IPS-18c (cell line): ENCODE measurements at regions not wholly inside any gene's neighbourhood (a gene's known extent, or its start where the extent isn't known, plus 50 kb on each side); places are given as distances from the start of the nearest gene placed in this dataset.
"Not testable (repeated sequence)": the region's sequence is repeated elsewhere in the genome, so short reads cannot be mapped to it uniquely, and the experiment has no call there.

Experiments
- H3K4me3 ChIP-seq: 2 replicates; pipeline ENCODE4 v1.7.0; 2013; ENCODE audit warnings: low read depth, mild to moderate bottlenecking, low read length, moderate library complexity; ENCODE audit not compliant: insufficient read depth
- H3K9me3 ChIP-seq: one replicate; pipeline ENCODE4 v1.6.1; 2013; ENCODE audit warnings: mild to moderate bottlenecking, low read length, moderate library complexity; ENCODE audit not compliant: control insufficient read depth, insufficient read depth

DNA sequence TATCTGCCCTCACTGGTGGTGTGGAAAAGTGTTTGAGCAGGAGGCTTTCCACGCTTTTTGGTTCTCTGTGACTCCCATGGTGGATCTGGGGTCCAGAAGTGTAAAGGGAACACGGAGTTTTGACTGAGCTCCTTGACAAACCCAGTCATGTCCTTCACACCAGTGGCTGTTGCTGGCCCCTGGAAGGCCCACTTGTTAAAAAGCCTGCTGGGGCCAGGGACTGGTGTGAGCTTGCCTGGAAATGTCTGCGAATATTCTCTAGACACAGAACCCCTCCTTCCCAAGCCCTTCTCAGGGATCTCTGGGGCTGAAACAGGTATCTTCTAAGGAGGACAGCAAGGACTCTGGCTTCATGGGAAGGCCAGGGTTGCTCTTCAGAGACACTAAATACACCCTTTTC, 343.0 kb downstream of the TCERG1L start:
- Histone ChIP-seq H3K4me3 (no peak overlapping the region), H3K9me3 (peaks cover 22% of the 10 kb centered on the region)

DNA sequence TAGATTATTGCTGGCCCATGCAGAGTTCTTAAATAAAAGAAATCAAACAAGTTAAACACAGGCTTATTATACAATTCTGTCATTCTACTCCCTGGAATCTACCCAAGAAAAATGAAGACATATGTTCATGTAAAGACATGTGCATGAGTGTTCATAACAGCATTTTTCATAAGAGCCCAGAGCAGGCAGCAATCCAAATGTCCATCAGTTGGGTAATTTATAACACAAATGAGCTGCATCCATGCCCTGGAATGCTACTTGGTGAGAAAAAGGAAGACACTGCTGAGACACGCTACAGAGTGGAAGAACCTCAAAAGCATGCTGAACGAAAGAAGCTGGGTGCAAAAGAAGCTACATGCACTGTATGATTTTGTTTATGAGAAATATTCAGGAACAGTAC, 342.6 kb downstream of the TCERG1L start:
- Histone ChIP-seq H3K4me3 (no peak overlapping the region), H3K9me3 (peaks cover 25% of the 10 kb centered on the region)

DNA sequence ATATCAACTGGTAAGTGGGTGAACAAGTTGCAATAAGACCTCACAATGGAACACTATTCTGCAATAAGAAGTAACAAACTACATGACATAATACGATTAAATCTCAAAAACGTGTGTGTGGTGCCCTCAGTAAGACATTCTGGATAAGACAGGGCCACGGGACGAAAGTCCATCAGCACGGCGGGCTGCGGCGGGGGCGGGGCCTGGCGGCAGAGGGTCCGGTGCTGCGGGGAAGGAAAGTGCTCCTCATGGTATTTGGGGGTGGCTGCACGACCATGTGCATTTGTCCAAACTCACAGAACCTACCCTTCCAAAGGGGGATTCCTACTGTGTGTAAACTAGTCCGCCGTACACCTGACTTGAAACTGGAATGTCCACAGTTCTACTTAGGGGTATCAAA, 341.8 kb downstream of the TCERG1L start:
- no peak overlapping the region for H3K4me3 ChIP-seq
- peaks cover 21% of the 10 kb centered on the region for H3K9me3 ChIP-seq

DNA sequence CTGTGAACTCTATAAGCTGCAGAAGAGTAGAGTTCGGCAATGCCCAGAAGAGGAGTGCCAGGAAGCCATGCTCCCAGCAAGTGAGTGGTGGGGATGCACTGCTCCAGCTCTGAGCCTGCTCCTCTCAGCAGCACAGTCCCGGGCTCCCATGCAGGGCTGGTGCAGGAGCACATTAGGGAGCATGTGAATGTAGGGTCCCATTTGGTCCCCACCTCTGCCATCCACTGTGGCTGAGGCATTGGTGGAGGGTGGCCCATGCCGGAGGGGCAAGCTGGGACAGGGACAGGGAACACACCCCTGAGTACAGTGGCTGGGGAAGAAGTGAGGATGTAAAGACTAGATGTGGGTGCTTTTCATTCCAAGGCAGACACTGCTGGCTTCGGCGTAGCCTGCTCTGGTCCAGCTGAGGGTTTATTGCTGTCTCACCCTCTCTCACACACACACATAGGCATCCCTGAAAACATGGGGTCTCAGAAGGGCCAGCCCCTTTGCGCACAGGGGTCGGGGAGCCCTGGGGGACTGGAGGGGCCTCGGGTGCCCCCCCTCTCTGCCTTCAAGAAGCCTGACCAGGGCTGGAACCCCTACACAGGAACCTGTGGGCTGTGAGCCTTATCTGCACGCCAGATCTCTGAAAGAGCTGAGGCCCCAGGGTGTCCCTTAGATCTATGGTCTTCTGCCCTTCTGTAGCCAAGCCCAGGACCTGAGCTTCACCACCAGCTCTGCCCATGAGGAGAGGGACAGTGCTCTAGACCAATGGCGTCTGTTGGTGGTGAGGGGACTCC, 341.0 kb downstream of the TCERG1L start:
- Histone ChIP-seq H3K4me3 (no peak overlapping the region), H3K9me3 (peaks cover 22% of the 10 kb centered on the region)

DNA sequence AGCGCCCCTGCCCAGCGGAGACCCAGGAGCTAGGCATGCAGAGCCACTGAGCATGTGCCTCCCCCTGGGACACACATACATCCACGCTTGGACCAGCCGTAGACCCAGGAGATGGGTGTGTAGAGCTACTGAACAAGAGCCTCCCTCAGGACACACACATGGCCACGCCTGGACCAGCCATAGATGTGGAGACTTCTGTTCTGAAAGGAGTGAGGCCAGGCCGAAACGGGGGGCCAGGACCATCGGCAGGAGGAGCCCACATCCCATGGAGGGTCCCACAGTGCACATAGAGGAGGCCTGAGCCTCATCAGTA, 340.4 kb downstream of the TCERG1L start:
- H3K4me3 ChIP-seq, result no peak overlapping the region
- H3K9me3 ChIP-seq, result peaks cover 22% of the 10 kb centered on the region

GRCh38 chr10:130973127-130973839, 338.2 kb downstream of the TCERG1L start:
- H3K4me3 ChIP-seq, result no peak overlapping the region
- peaks cover 22% of the 10 kb centered on the region for H3K9me3 ChIP-seq

GRCh38 chr10:130974166-130974565, 337.4 kb downstream of the TCERG1L start:
- Histone ChIP-seq H3K9me3 (peaks cover 22% of the 10 kb centered on the region), H3K4me3 (no peak overlapping the region)

GRCh38 chr10:130975351-130975750, 336.2 kb downstream of the TCERG1L start:
- peaks cover 24% of the 10 kb centered on the region for H3K9me3 ChIP-seq
- H3K4me3 ChIP-seq, result not testable (repeated sequence)

DNA sequence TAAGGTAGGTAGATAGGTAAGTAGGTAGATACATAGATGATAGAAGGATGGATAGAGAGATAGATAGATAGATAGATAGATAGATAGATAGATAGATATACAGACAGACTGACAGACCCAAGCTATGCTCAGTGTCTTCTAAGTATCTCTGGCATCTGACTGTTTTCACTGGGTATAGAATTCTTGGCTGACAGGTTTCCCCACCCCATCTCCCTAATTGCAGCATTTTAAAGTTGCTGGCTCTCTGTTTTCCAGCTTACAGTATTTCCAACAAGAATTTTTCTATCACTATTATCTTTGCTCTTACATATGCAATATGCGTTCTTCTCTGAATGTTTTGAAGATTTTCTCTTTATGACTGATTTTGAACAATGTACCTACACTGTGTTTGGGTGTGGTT, 328.7 kb downstream of the TCERG1L start:
- Histone ChIP-seq H3K9me3 (peaks cover 9% of the 10 kb centered on the region), H3K4me3 (no peak overlapping the region)

- Histone ChIP-seq H3K9me3 (peaks cover 15% of the 10 kb centered on the region), H3K4me3 (no peak overlapping the region)
Observed at GRCh38 chr10:130983749-130984148, 327.8 kb downstream of the TCERG1L start.

DNA sequence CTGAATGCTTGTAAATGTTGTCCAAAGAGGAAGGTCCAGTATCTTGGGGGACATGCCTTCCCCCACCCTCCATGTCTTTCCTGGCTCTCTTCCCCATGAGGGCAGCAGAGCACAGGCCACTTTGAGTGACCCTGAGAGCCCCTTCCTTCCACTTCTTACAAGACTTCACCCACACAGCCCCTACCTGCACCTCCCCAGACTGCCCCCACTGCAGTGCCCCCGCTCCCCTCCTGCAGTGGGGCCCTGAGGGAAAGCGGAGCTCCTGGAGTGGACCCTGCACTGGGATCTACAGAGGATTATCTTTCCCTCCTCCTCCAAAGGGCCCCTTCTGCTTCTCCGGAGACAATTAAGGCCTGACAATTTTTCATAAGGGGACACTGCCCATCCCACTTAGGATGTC, 326.8 kb downstream of the TCERG1L start:
- H3K9me3 ChIP-seq, result peaks cover 19% of the 10 kb centered on the region
- H3K4me3 ChIP-seq, result no peak overlapping the region

DNA sequence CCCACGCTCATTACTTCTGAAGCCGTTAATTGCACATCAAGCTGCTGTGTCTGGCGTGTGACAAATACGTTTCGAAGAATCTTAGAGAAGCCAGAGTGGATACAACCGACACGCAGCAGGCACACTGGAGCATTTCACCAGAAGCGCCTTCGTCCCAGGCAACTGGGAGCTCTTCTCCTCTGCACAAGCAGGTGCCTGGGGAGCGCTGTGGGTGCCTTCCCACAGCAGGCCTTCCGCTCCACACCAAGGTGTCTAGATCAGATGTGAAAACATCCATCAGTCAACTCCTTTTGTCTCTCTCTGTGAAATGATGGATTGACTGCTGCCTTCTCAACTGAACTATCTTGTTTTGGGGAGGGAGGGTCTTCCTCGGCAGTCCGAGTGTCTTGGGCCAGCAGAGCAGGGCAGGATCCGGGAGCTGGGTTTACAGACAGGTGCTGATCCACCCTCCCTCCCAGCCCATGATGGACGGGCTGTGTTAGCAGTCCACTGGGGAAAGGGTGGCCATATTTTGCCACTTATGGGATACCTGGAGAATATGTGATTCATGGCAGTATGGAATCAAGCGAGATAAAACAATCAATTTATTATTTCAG, 326.3 kb downstream of the TCERG1L start:
- peaks cover 17% of the 10 kb centered on the region for H3K9me3 ChIP-seq
- H3K4me3 ChIP-seq, result no peak overlapping the region

DNA sequence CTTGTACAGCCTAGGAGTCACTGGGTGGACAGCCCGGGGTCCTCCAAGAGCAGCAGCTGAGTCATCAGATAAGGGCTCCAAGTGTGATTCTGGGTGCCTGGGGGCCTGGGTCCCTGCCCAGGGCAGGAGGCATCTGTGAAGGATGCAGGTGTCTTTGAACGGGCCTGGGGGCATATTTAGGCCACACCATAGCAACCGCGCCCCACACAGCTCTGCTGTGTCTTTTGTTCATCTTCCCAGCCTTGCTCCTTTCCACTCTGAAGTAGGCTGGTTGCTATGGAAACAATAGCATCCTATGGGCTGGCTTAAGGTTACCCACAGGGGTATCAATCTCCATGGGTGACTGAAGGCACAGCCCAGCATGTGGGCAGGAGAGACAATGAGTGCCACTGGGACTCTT, 324.7 kb downstream of the TCERG1L start:
- H3K9me3 ChIP-seq, result peaks cover 21% of the 10 kb centered on the region

GRCh38 chr10:130987401-130987800, 324.1 kb downstream of the TCERG1L start:
- H3K4me3 ChIP-seq, result no peak overlapping the region
- H3K9me3 ChIP-seq, result peaks cover 21% of the 10 kb centered on the region

More for the DNA sequence above, 324.7 kb downstream of the TCERG1L start:
- H3K4me3 ChIP-seq, result no peak overlapping the region

GRCh38 chr10:130989670-130990232, 321.8 kb downstream of the TCERG1L start:
- H3K9me3 ChIP-seq, result peaks cover 21% of the 10 kb centered on the region
- no peak overlapping the region for H3K4me3 ChIP-seq

DNA sequence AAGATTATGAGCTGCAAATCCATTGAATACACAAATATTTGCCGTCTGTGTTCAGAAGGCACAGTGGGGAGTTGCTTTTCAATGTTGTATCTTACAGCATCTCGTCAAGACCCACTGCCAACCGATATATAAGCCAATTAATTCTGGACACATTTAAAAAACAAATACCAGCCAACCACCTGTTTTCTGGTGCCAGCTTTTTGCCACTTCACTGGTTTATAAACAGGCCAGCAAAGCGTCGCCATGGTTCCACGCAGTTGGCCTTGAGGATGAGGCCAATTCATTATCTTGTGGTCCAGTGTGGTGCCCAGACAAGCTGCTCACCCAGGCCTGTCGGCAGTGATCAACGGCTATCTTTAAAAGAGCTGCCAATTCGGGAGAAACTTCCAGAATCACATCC, 321.0 kb downstream of the TCERG1L start:
- peaks cover 24% of the 10 kb centered on the region for H3K9me3 ChIP-seq
- H3K4me3 ChIP-seq, result no peak overlapping the region

GRCh38 chr10:130992802-130993523, 318.6 kb downstream of the TCERG1L start:
- peaks cover 30% of the 10 kb centered on the region for H3K9me3 ChIP-seq

More at GRCh38 chr10:130992802-130993523, 318.6 kb downstream of the TCERG1L start:
- no peak overlapping the region; the same call in 1 of the 2 replicates for H3K4me3 ChIP-seq
